Ovary (tissue), 3 donors: ENCODE measurements at regions not wholly inside any gene's neighbourhood (a gene's known extent, or its start where the extent isn't known, plus 50 kb on each side); places are given as distances from the start of the nearest gene placed in this dataset.

Experiments
- POLR2A ChIP-seq: fragments of 450-650 bp; IDR thresholded peaks from one replicate; pipeline ENCODE4 v1.6.1; 2017; ENCODE audit warnings: antibody characterized with exemption, mild to moderate bottlenecking, moderate library complexity
- TF ChIP-seq, protein P1 (sequence below), 3 donors: fragments of 450-650 bp in 2 of 3; fragments of 200-600 bp in 1 of 3; IDR thresholded peaks; one replicate each; pipeline versions ENCODE4 v1.5.1 to v1.8.0; 2016 to 2022; ENCODE audit warnings: antibody characterized with exemption in 3 of 3, mild to moderate bottlenecking in 1 of 3
- donor health status: DM: no; HTN: no; CAD: no.

DNA sequence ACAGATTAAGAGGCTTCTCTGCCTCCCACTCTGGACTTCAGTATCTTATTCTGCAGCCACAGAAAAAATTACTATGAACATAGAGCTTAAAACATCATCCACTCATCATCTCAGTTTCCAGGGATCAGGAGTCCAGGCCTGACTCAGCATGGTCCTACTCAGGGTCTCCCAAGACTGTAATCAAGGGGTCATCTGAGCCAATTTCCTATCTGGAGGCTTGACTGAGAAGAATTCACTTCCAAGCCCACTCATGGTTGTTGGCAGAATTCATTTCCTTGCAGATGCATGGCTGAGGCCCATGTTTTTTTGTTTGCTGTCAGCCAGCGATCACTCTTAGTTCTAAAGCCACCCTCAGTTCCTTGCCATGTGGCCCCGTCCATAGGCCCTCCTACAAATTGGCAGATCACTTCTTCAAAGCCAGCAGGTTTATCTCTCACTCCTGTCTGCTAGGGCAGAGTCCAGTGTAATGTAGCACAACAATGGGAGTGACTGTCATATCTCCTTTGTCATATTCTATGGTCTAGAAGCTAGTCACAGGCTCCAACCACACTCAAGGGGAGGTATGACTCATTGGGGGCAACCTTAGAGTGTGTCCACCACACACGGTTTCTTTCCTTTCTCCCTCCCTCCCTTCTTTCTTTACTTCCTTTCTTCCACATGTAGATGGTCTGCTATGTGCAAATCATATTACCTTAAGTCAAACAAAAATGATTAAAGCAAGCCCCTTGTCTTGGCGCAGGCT, 251.6 kb downstream of the QDPR start:
- TF ChIP-seq POLR2A: no peak
- TF ChIP-seq, protein P1, sequence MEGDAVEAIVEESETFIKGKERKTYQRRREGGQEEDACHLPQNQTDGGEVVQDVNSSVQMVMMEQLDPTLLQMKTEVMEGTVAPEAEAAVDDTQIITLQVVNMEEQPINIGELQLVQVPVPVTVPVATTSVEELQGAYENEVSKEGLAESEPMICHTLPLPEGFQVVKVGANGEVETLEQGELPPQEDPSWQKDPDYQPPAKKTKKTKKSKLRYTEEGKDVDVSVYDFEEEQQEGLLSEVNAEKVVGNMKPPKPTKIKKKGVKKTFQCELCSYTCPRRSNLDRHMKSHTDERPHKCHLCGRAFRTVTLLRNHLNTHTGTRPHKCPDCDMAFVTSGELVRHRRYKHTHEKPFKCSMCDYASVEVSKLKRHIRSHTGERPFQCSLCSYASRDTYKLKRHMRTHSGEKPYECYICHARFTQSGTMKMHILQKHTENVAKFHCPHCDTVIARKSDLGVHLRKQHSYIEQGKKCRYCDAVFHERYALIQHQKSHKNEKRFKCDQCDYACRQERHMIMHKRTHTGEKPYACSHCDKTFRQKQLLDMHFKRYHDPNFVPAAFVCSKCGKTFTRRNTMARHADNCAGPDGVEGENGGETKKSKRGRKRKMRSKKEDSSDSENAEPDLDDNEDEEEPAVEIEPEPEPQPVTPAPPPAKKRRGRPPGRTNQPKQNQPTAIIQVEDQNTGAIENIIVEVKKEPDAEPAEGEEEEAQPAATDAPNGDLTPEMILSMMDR (IDR thresholded peaks at IDR 0.05): no peak
